ENCODE measurements at regions not wholly inside any gene's neighbourhood (a gene's known extent, or its start where the extent isn't known, plus 50 kb on each side); places are given as distances from the start of the nearest gene placed in this dataset.
"Not testable (repeated sequence)": the region's sequence is repeated elsewhere in the genome, so short reads cannot be mapped to it uniquely, and the experiment has no call there.

DNA sequence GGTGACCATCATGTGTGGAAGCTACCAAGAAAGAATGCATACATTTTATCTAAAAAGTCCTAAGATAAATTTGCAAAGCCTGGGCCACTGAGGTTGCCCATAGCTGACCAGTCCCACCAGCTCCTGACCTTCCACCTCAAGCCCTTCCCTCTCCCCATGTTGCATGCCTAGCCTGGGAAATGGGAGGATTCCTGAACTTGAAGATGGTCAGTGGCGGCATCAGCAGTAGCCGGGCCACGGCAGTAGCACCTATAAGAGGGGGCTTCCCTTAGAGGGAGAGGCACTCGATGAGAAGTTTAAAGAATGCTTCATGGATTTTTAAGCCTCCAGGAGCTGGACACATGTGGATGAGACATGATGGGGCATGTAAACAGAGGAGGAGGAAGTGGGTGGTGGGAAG lies 172.1 kb downstream of the KLF13 start:
- Mint-ChIP-seq H3K4me3 (no peak overlapping the region), H3K27ac (no peak overlapping the region), H3K4me1 (peaks cover 2 to 8% of the 10 kb centered on the region in 2 donors), H3K27me3 (peaks cover 12 to 25% of the 10 kb centered on the region in 2 donors), H3K9me3 (no peaks in the 10 kb centered on the region), H3K36me3 (no peaks in the 10 kb centered on the region)
- DNase-seq (no peak), ATAC-seq (replicated peaks) (no peak)

DNA sequence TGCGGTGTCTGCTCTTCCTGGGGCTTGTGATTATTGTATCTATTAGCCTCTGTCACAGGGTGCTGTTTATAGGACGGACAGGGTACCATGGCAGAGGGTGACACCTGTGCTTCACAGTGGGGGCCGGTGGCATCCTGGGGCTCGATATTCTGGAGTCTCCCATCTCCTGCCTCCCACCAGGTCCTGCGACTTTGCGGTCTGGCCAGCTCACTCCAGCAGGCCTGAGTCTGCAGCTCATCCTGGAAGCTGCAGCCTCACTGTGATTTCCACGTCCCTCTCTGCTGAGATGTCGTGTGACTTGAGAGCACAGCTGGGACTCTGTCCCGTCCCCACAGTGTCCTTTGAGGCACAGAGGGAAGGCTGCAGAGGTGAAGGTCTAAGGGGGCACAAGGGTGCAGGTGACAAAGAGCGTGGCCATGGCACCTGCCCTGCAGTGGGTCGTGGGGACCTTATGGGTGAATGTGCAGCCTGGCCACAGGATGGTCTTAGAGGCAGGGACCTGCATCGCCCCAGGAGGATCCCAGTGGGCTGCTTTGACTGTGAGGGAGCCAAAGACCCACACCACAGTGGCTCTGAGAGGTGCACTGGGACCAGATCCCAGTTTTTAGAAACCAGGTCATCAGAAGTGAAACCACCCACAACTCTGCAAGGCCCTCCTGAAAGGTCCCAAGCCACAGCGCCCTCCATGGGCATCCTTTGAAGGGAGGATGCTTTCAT lies 172.8 kb downstream of the KLF13 start:
- no peak overlapping the region for H3K27ac Mint-ChIP-seq
- H3K4me3 Mint-ChIP-seq = no peak overlapping the region
- H3K4me1 Mint-ChIP-seq = peaks cover 2 to 8% of the 10 kb centered on the region in 2 donors
- DNase-seq (no peak), ATAC-seq (replicated peaks) (no peak)
- peaks cover 12 to 25% of the 10 kb centered on the region in 2 donors for H3K27me3 Mint-ChIP-seq
- H3K36me3 Mint-ChIP-seq = no peaks in the 10 kb centered on the region
- no peaks in the 10 kb centered on the region for H3K9me3 Mint-ChIP-seq

DNA sequence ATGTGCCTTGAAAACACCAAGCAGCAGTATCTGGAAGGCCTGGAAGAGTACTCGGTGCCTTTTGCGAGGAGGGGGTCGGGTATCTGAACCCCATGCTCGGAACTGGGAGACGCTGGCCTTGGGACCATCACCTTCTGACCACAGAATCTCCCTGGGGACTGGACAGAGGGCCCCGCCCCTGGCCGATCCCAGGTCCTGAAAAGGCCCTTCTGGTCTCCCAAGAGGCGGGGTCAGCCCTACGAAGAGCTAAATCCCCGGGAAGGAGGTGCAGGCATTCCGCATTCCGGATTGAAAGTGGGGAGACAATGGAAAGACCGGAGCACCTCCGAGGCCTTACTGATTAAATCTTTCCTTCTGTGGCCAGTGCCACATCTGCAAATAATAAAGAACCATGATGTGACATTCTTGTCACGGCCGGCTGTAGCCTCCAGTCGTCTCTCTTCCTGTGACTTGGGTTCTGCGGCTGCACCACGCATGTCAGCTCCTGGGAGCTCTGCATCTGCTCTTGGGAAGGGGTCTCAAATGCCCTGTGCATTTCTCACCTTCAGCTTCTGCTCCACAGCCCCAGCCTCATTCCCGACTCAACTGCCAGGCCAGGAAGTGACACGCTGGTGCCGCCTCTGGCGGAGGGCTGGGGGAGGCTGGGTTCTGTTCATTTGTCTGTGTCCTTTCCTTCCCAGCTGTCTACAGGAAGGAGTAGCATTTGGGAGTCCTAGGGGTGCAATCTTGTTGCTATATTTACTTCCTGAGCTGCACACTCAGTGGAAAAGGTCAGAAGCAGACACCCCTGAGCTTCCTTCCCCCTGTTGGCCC lies 173.5 kb downstream of the KLF13 start:
- no peak overlapping the region for H3K4me3 Mint-ChIP-seq
- DNase-seq (no peak), ATAC-seq (replicated peaks) (no peak)
- peaks cover 12 to 25% of the 10 kb centered on the region in 2 donors for H3K27me3 Mint-ChIP-seq
- H3K9me3 Mint-ChIP-seq = no peaks in the 10 kb centered on the region
- H3K36me3 Mint-ChIP-seq = no peaks in the 10 kb centered on the region
- no peak overlapping the region for H3K27ac Mint-ChIP-seq
- peaks cover 2 to 8% of the 10 kb centered on the region in 2 donors for H3K4me1 Mint-ChIP-seq

DNA sequence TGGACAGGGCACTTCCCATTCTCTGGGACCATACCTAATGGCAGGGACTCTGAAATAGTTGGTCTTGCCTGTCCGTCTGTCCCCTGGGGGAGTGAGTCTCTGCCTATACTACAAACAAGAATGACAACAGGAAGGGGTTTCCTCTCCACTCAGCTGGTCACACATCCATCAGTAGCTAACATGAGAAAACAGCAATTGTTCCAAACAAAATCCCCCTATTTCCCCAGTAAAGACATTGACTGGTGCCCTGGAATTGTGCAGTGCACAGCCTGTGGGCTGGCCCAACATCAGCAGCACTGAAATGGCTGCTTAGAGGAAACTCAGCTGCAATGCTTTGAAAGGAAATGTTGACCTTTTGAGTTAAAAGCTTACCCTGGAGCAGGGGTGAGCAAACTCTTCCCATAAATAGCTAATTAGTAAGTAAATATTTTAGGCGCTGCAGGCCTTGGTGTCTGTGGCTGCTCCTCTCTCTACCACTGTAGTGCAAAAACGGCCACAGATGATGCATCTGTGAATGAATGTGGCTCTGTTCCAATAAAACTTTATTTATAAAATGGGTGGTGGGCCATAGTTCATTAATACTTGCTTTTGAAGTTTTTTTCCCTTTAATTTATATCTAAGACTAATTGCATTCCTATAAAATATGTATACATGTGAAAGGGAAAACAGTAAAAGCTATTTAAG lies 174.3 kb downstream of the KLF13 start:
- no peaks in the 10 kb centered on the region for H3K9me3 Mint-ChIP-seq
- ATAC-seq (replicated peaks) (no peak), DNase-seq (no peak)
- H3K36me3 Mint-ChIP-seq = no peaks in the 10 kb centered on the region
- peaks cover 12 to 25% of the 10 kb centered on the region in 2 donors for H3K27me3 Mint-ChIP-seq
- H3K4me3 Mint-ChIP-seq = no peak overlapping the region
- no peak overlapping the region for H3K27ac Mint-ChIP-seq
- peaks cover 2 to 8% of the 10 kb centered on the region in 2 donors for H3K4me1 Mint-ChIP-seq

DNA sequence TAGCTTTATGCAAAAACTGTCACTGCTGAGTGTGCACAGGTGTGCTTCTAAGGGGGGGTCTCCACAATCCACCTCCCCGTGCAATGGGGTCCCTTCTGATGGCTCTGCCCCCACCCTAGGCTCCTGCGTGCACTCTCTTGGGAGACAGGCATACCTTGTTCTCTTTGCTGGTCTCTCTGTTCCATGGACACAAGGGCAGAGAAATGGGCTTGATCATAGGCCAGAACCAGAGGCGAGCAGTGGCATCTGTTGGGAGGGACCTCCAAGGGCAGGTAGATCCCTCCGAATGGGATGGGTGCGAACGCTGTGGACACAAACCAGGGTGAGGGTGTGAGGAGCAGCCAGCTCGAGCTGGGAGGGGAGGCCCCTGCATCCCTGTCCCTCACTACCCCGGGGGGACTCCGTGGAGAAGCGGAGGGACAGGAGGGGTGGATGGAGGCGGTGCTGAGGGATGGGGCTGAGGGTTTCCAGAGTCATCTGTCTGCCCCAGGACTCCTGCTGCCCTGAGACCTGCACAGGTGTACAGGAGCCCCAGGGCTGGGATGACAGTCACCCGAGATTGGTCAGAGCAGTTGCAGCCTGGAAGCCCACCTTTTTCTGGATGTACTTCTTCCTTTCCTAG lies 175.0 kb downstream of the KLF13 start:
- H3K4me1 Mint-ChIP-seq = peaks cover 2 to 8% of the 10 kb centered on the region in 2 donors
- no peak for DNase-seq
- no peaks in the 10 kb centered on the region for H3K36me3 Mint-ChIP-seq

DNA sequence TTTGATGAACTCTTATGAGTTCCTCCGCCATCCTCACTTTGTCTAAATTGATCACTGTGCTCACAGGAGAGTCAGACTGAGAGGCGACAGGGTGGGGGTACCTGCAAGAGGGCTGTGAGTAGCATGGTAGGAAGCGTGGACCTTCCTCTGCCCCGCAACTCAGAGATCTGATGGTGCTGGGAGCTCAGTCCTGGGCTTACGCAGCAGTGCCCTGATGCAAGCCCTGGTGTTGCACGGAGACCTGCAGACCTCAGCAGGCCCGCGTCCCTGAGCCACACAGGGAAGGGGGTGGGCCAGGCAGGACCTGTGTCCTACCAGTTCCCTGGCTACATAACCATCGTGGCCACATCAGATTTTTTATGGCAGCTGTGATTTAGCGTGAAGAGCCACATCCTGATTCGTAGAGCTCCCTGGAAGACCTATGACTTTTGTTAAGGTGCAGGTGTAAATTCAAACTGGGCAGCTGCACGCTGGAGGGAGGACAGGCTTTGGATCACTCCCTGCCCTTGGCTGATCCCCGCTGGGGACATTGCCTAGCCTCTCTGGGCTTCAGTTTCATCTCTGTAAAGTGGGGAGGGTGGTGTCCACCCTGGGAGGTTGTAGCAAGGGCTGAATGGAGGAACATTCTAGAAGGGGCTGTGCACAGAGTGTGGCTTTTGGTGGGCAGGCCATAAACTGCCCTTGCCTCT lies 176.1 kb downstream of the KLF13 start:
- no peak for ATAC-seq (replicated peaks)
- Mint-ChIP-seq H3K4me3 (no peak overlapping the region), H3K9me3 (peaks cover 2% of the 10 kb centered on the region in 2 donors), H3K27ac (no peak overlapping the region), H3K36me3 (no peaks in the 10 kb centered on the region), H3K4me1 (peaks cover 2 to 8% of the 10 kb centered on the region in 2 donors), H3K27me3 (peaks cover 25 to 26% of the 10 kb centered on the region in 2 donors)
- DNase-seq = no peak

More for the DNA sequence above, 175.0 kb downstream of the KLF13 start:
- Mint-ChIP-seq H3K4me3 (no peak overlapping the region), H3K9me3 (no peaks in the 10 kb centered on the region), H3K27me3 (peaks cover 15 to 25% of the 10 kb centered on the region in 2 donors), H3K27ac (no peak overlapping the region)
- ATAC-seq (replicated peaks) = peak in 1 of 2 donors; percentile 14

DNA sequence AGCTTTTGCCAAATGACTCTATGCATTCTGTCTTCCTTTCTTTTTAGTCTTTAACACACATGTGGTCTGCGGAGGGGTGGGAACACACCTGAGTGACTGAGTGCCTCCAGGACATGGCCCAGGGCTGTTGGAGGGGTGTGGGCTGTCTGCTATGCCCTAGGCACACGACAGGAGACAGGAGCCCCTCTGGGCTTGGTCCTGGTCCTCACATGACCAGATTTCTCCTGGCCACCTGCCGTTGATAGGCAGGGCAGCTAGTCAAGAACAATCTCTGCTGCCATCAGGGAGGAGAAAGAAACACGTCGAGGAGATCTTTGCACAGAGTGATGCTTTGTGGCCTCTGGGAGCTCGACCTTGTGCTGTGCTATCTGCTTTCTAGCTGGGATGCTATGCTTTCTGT lies 176.6 kb downstream of the KLF13 start:
- Mint-ChIP-seq H3K4me3 (no peak overlapping the region), H3K27ac (no peak overlapping the region), H3K9me3 (peaks cover 4 to 6% of the 10 kb centered on the region in 2 donors), H3K4me1 (peaks cover 2 to 8% of the 10 kb centered on the region in 2 donors), H3K36me3 (no peaks in the 10 kb centered on the region), H3K27me3 (peaks cover 25 to 30% of the 10 kb centered on the region in 2 donors)
- ATAC-seq (replicated peaks) (no peak), DNase-seq (no peak)

DNA sequence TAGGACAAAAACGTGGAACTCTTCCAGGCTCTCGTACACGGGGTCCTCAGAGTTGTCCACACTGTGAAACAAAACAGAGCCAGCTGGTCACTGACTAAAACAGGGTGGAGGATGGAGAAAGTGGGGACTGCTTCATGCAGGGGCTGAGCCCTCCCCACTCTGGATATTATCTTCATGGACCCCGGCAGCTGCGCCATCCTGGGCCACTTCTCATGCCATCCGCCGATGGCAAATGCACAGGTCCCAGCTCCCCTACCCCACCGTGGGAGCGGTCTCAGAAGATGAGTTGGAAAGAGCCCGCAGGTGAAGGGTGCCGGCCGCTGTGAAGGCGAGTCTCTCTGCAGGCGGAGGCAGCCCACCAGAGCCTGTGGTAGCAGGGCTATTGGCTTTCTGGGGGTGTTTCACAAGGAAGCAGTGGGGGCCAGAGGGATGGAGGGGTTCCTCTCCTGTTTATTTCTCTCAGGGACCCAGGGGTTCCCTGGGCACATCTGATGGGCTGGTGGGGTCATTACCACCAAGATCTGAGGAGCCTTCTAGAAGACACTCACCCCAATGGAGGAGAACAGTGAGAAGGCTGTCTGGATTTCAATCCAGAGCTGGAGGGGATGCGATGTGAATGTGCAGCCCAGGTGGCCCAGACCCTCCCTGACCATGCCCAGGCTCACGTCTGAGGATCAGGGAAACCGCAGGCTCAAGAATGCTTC lies 177.3 kb downstream of the KLF13 start:
- Mint-ChIP-seq H3K27me3 (peaks cover 25 to 30% of the 10 kb centered on the region in 2 donors), H3K36me3 (no peaks in the 10 kb centered on the region), H3K9me3 (peaks cover 4 to 6% of the 10 kb centered on the region in 2 donors), H3K27ac (no peak overlapping the region), H3K4me1 (peaks cover 2 to 8% of the 10 kb centered on the region in 2 donors), H3K4me3 (no peak overlapping the region)
- ATAC-seq (replicated peaks) (no peak), DNase-seq (no peak)

DNA sequence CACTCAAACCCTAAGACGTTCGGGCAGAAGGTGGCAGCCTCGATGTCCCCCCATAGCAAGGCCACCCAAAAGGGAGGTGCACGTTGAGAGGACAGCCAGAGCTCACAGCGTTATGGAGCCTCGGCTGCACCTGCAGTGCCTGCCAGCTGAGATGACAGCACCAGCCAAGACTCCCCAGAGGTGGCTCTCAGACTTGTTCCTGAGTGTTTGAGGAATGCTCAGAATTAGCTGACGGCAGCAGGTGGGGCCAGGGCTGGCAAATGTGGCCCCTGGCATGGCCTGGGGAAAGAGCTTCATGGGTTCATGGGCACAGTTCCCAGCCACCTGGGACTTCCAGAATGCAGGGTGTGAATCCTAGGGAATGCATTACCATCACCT lies 177.8 kb downstream of the KLF13 start:
- Mint-ChIP-seq H3K4me1 (peaks cover 2 to 8% of the 10 kb centered on the region in 2 donors), H3K9me3 (peaks cover 4 to 6% of the 10 kb centered on the region in 2 donors), H3K4me3 (no peak overlapping the region), H3K27me3 (peaks cover 24 to 30% of the 10 kb centered on the region in 2 donors), H3K36me3 (no peaks in the 10 kb centered on the region), H3K27ac (no peak overlapping the region)
- no peak for ATAC-seq (replicated peaks)
- DNase-seq = no peak

DNA sequence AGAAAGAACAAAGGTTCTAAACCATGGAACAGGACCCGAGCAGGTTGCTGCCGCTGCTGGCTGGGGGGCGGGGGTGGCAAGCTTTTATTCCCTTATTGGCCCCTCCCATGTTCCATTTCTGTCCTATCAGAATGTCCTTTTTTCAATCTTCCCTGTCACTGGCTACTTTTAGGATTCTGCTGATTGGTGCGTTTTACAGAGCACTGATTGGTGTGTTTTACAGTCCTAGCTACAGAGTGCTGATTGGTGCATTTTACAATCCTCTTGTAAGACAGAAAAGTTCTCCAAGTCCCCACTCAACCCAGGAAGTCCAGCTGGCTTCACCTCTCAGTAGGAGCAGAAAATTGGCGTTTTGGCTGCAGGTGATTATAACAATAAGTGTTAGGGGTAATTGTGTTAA lies 180.9 kb downstream of the KLF13 start:
- H3K4me1 Mint-ChIP-seq; ATAC-seq (replicated peaks); H3K27ac Mint-ChIP-seq; DNase-seq; H3K4me3 Mint-ChIP-seq; H3K9me3 Mint-ChIP-seq; H3K36me3 Mint-ChIP-seq: not testable (repeated sequence)
- H3K27me3 Mint-ChIP-seq = peaks cover 8 to 18% of the 10 kb centered on the region in 2 donors

DNA sequence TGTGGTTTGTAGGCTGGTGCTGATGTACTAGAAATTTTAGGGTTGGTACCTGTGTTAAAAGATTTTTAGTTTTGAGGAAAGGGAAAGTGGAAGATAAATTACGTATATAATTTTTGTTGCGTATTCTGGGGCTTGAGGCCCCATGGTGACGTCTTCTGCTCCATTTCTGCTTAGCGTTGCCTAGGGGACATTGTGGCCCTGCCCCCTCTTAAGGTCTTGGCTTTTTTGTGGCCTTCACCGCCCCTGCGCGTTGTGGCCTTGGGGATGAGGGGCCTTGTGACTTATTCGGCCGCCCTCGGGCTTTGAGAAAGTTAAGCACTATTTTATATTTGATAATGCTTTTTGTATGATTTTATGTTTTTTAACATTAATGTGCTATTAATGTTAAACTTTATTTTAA lies 182.0 kb downstream of the KLF13 start:
- DNase-seq (no peak), ATAC-seq (replicated peaks) (no peak)
- H3K4me3 Mint-ChIP-seq = no peak overlapping the region
- H3K36me3 Mint-ChIP-seq = no peaks in the 10 kb centered on the region
- peaks cover 11% of the 10 kb centered on the region in 2 donors for H3K4me1 Mint-ChIP-seq
- peaks cover 4 to 6% of the 10 kb centered on the region in 2 donors for H3K9me3 Mint-ChIP-seq
- peaks cover under 1 to 25% of the 10 kb centered on the region in 2 donors for H3K27me3 Mint-ChIP-seq
- no peak overlapping the region for H3K27ac Mint-ChIP-seq

DNA sequence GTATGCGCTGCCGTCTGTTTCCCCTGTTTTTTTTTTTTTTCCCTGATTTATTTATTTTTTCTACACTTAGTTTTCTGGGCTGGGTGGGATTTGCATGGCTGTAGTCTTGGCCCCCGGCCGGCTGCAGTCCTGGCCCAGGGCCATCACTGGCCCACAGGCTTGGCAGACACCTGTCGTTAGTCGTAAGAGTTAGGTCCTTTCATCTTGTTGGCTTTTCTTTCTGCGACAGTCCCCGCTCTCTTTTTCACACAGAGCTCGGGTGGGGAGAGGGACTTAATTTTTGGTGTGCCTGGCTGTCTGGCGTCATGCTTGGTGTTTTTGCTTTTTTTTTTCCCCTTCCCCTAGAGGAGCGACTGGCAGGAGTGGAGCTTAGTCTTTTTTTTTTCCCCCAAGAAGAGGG lies 183.4 kb downstream of the KLF13 start:
- Mint-ChIP-seq H3K36me3 (no peaks in the 10 kb centered on the region), H3K4me3 (no peak overlapping the region), H3K27me3 (peaks cover 10 to 39% of the 10 kb centered on the region in 2 donors), H3K27ac (no peak overlapping the region), H3K4me1 (peaks cover 11% of the 10 kb centered on the region in 2 donors), H3K9me3 (peaks cover 4 to 6% of the 10 kb centered on the region in 2 donors)
- ATAC-seq (replicated peaks) (no peak), DNase-seq (no peak)

DNA sequence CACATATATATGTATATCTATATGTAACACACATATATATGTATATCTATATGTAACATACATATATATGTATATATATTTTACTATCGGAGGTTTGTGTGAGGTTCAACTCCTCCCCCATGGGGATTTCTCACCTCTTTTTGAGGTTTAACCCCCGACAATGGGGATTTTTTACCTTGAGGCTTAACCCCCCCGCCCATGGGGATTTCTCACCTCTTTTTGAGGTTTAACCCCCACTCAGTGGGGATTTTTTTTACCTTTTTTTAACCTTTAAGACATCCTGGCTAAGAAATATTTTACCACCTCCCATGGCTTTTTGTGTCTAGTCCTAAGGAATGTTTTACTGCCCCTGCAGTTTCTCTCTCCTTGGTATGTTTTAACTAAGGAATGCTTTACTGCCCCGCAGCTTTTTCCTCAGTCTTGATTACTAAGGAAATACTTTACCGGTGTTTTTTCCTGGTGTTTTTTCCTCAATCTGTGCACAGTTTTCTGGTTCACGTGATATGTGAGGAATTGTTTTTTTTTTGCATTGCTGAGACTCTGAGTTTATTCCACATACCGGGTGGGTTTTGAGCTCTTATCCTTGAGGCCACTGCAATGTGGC lies 185.2 kb downstream of the KLF13 start:
- ATAC-seq (replicated peaks) (peak; percentile 56 to 66), DNase-seq (peak; percentile 38)
- Mint-ChIP-seq H3K27me3 (peaks cover 23 to 51% of the 10 kb centered on the region in 2 donors), H3K4me1 (peaks cover 11% of the 10 kb centered on the region in 2 donors), H3K36me3 (no peaks in the 10 kb centered on the region), H3K27ac (peak overlapping the region; percentile 22), H3K9me3 (peaks cover 6% of the 10 kb centered on the region in 2 donors), H3K4me3 (peak overlapping the region; percentile 44 to 59)
